Inflammatory macrophage treated with lipopolysaccharide for 4 hours (primary cell): ENCODE measurements at regions not wholly inside any gene's neighbourhood (a gene's known extent, or its start where the extent isn't known, plus 50 kb on each side); places are given as distances from the start of the nearest gene placed in this dataset.
"Not testable (repeated sequence)": the region's sequence is repeated elsewhere in the genome, so short reads cannot be mapped to it uniquely, and the experiment has no call there.

ENCODE experiments used
- DNase-seq: peaks from one replicate; pipeline ENCODE4 v3.0.0-alpha.2; 2020

GRCh38 chr6:5836597-5836996, 170.1 kb downstream of the NRN1 start:
- DNase-seq, result not testable (repeated sequence)

- no peak for DNase-seq
Observed at GRCh38 chr6:5833120-5833519, 173.6 kb downstream of the NRN1 start.

- no peak for DNase-seq
Observed at GRCh38 chr6:5832668-5833067, 174.1 kb downstream of the NRN1 start.

- DNase-seq, result peak; percentile 56
Observed at GRCh38 chr6:5831219-5831862, 175.4 kb downstream of the NRN1 start.

- DNase-seq, result no peak
Observed at GRCh38 chr6:5828296-5828695, 178.4 kb downstream of the NRN1 start.

DNA sequence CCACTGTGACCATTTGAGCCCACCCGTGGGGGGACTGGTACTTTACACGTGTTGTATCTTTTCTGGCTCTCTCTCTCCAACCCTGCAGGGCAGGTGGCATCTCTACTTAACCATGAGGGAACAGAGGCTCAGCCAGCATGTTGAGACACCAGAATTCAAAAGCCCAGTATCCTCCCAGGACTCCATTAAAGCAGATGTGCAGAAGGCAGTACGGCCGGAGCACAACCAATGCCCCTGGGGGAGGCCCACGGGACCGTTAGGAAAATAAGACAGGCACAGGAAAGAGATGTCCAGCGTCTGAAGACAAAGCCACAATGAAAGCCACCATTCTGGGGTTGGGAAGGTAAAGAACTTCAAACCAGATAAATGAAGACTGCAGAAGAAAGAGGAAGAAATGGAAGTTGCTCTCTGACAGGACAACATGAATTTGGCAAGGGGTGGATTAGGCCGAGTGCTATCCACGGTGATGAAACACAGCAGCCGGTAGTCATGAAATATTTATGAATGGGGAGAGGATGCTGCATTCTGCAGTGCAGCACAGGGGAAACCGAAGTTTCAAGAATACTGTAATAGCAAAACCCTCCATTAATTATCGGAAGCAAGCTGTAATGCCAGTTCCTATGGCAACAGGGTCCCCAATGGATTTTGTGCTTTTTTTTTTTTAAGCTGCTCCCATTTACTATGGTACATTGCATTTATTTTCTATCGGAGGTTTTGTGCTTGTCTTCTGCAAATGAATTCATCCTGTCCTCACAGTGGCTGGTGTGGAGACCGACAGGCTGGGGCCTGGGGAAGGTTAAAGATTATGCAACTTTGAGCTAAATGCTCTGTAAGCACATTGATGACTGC, 179.4 kb downstream of the NRN1 start:
- DNase-seq, result no peak

- DNase-seq, result not testable (repeated sequence)
Observed at GRCh38 chr6:5824382-5824983, 182.2 kb downstream of the NRN1 start.
